ENCODE measurements at regions not wholly inside any gene's neighbourhood (a gene's known extent, or its start where the extent isn't known, plus 50 kb on each side); places are given as distances from the start of the nearest gene placed in this dataset.
"Not testable (repeated sequence)": the region's sequence is repeated elsewhere in the genome, so short reads cannot be mapped to it uniquely, and the experiment has no call there.

- ATAC-seq, result no peak
- TF ChIP-seq, protein P1, sequence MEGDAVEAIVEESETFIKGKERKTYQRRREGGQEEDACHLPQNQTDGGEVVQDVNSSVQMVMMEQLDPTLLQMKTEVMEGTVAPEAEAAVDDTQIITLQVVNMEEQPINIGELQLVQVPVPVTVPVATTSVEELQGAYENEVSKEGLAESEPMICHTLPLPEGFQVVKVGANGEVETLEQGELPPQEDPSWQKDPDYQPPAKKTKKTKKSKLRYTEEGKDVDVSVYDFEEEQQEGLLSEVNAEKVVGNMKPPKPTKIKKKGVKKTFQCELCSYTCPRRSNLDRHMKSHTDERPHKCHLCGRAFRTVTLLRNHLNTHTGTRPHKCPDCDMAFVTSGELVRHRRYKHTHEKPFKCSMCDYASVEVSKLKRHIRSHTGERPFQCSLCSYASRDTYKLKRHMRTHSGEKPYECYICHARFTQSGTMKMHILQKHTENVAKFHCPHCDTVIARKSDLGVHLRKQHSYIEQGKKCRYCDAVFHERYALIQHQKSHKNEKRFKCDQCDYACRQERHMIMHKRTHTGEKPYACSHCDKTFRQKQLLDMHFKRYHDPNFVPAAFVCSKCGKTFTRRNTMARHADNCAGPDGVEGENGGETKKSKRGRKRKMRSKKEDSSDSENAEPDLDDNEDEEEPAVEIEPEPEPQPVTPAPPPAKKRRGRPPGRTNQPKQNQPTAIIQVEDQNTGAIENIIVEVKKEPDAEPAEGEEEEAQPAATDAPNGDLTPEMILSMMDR (IDR thresholded peaks at IDR 0.05), result no peak
- no peak for TF ChIP-seq POLR2A (IDR thresholded peaks at IDR 0.05)
- Histone ChIP-seq H3K27ac (no peak overlapping the region), H3K4me3 (no peak overlapping the region), H3K27me3 (no peaks in the 10 kb centered on the region), H3K9me3 (no peaks in the 10 kb centered on the region), H3K36me3 (peaks cover 0 to 3% (median 0%) of the 10 kb centered on the region in 9 donors), H3K4me1 (no peaks in the 10 kb centered on the region)
- 97 to 98% (median 97%) methylated on average over 5 of the region's 5 CpGs for WGBS, 4 donors
- intact Hi-C loops (cut with DNase I), result no loop called here
- DNase-seq, result no peak
Measured at GRCh38 chr6:21759721-21760120, 166.2 kb downstream of the SOX4 start.

- H3K4me3 ChIP-seq; H3K4me1 ChIP-seq; H3K27me3 ChIP-seq; H3K36me3 ChIP-seq; H3K9me3 ChIP-seq; ATAC-seq; H3K27ac ChIP-seq; intact Hi-C loops (cut with DNase I): not testable (repeated sequence)
- DNase-seq, result peak in 1 of 5 donors; percentile 60
- WGBS, 4 donors, result 95 to 98% (median 97%) methylated on average over 30 to 41 of the region's 41 CpGs
Measured at GRCh38 chr6:21761053-21761730, 167.6 kb downstream of the SOX4 start.

DNA sequence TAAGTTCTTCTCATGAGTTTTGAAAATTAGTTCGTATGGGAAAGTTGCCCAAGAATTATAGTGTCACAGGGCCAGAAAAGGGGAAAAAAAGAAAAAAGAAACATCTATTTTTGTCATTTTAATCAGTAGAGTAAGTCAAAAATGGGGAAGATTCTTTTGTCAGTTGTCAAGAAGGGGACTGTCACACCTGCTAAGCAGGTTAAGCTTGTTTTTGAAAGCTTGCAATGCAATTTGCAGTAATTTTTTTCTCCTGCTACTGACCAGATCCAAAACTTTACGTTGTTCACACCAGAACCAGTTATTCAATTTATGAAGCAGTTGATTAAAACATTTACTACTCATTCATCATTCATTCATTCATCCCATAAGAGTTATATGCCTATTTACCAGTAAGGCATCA lies 171.4 kb downstream of the SOX4 start:
- TF ChIP-seq, protein P1 (IDR thresholded peaks at IDR 0.05), result no peak
- TF ChIP-seq POLR2A (IDR thresholded peaks at IDR 0.05), result no peak
- ATAC-seq, result no peak
- H3K27me3 ChIP-seq, result no peaks in the 10 kb centered on the region
- peaks cover 0 to 3% (median 0%) of the 10 kb centered on the region in 9 donors for H3K36me3 ChIP-seq
- WGBS, 4 donors, result 84 to 91% (median 88%) methylated on average over 2 of the region's 2 CpGs
- no peaks in the 10 kb centered on the region for H3K9me3 ChIP-seq
- DNase-seq, result no peak
- intact Hi-C loops (cut with DNase I), result no loop called here
- no peak overlapping the region for H3K27ac ChIP-seq
- H3K4me3 ChIP-seq, result no peak overlapping the region
- peaks cover 1 to 26% (median 10%) of the 10 kb centered on the region in 12 donors for H3K4me1 ChIP-seq

GRCh38 chr6:21767891-21768648 lies 174.5 kb downstream of the SOX4 start:
- Histone ChIP-seq H3K9me3 (no peaks in the 10 kb centered on the region), H3K4me1 (peaks cover 3 to 50% (median 21%) of the 10 kb centered on the region in 12 donors), H3K27me3 (no peaks in the 10 kb centered on the region), H3K36me3 (no peaks in the 10 kb centered on the region), H3K4me3 (no peak overlapping the region), H3K27ac (peak overlapping the region in 1 of 12 donors; percentile 5)
- whole genome bisulfite sequencing, 4 donors, result 56 to 65% (median 61%) methylated on average over 3 of the region's 3 CpGs
- no peak for TF ChIP-seq POLR2A (IDR thresholded peaks at IDR 0.05)
- TF ChIP-seq, protein P1 (IDR thresholded peaks at IDR 0.05), result no peak
- DNase-seq (no peak), ATAC-seq (no peak)
- intact Hi-C loops (cut with DNase I), result no loop called here

All from heart left ventricle (tissue), 16 donors.